ENCODE measurements at regions not wholly inside any gene's neighbourhood (a gene's known extent, or its start where the extent isn't known, plus 50 kb on each side); places are given as distances from the start of the nearest gene placed in this dataset.

DNA sequence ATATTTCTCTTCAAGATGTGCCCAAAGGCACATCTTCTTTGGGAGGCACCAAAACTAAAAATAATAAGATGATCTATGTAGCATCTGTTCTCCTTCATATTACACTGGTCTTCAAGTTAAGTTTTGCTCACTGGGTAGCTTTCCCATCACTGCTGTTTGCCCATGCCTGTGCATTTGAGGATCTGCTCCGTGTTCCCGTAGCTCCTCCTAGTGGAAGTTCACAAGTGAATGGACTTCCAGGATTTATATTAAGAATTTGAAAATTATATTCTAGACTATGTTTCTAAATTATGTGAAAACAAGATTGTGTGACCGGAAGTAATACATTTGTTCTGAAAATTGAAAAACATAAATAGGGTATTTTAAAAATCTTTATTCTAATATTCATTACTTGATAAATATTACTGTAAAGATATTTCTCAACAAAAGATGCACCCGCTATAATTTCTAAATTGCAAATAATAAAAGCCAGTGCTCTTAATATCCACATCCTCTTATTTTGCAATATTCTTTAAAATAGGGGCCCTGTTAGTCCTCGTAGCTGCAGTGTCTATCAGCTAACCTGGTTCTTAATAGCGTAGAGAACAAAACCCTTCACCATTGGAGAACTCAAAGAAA is 147.7 kb downstream of the RBM46 start:
- H2AFZ ChIP-seq (ENCODE audit: low read depth, low read length): no peak overlapping the region
- TF ChIP-seq MYC (IDR thresholded peaks at IDR 0.05; ENCODE audit: low read depth, low read length) (no peak), POLR2AphosphoS5 (IDR thresholded peaks at IDR 0.05; ENCODE audit: insufficient read depth, low read depth, low read length) (no peak), POLR2A (IDR thresholded peaks at IDR 0.05; ENCODE audit: low read depth, low read length) (no peak), EZH2 (IDR thresholded peaks at IDR 0.05; ENCODE audit: borderline replicate concordance, low read depth, low read length, severe bottlenecking) (no peak), JUN (IDR thresholded peaks at IDR 0.05; ENCODE audit: borderline replicate concordance, insufficient read depth, insufficient read length, low read depth) (no peak), GATA2 (IDR thresholded peaks at IDR 0.05; ENCODE audit: insufficient read depth, insufficient read length, low read depth, low read length) (no peak)
- TF ChIP-seq, protein P1, sequence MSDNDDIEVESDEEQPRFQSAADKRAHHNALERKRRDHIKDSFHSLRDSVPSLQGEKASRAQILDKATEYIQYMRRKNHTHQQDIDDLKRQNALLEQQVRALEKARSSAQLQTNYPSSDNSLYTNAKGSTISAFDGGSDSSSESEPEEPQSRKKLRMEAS (IDR thresholded peaks at IDR 0.05; ENCODE audit: insufficient read depth, insufficient read length): no peak
- TF ChIP-seq, protein P2, sequence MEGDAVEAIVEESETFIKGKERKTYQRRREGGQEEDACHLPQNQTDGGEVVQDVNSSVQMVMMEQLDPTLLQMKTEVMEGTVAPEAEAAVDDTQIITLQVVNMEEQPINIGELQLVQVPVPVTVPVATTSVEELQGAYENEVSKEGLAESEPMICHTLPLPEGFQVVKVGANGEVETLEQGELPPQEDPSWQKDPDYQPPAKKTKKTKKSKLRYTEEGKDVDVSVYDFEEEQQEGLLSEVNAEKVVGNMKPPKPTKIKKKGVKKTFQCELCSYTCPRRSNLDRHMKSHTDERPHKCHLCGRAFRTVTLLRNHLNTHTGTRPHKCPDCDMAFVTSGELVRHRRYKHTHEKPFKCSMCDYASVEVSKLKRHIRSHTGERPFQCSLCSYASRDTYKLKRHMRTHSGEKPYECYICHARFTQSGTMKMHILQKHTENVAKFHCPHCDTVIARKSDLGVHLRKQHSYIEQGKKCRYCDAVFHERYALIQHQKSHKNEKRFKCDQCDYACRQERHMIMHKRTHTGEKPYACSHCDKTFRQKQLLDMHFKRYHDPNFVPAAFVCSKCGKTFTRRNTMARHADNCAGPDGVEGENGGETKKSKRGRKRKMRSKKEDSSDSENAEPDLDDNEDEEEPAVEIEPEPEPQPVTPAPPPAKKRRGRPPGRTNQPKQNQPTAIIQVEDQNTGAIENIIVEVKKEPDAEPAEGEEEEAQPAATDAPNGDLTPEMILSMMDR (IDR thresholded peaks at IDR 0.05; ENCODE audit: extremely low read depth in 1 of 2, insufficient read depth in 1 of 2, low read depth in 1 of 2, low read length in 2 of 2): no peak
- intact Hi-C loops (cut with micrococcal nuclease): loop anchor here (1.0 kb wide), 1 partner anchor 121 kb away; no protein-coding TSS in a partner anchor
- dilution Hi-C loops (cut with MboI; ENCODE audit: extremely low pct_ligation_motif_present, low sequenced_read_pairs): no loop called here
- no peak overlapping the region for H3K9ac ChIP-seq (replicated peaks; ENCODE audit: extremely low read depth, insufficient read depth, low read length)
- no peak overlapping the region for H3K4me2 ChIP-seq (ENCODE audit: insufficient read depth, low read length)
- FAIRE-seq (no peak), DNase-seq (ENCODE audit: low read depth, low spot score) (peak; percentile 21)
- ChIA-PET CTCF (interaction anchor here (0.8 to 3.8 kb wide), 5 partner anchors 120 to 443 kb away, joined by 3 to 53 read pairs (median 4); no protein-coding TSS in a partner anchor), POLR2A (no interaction called here)
- no peaks in the 10 kb centered on the region for H3K4me1 ChIP-seq (ENCODE audit: control insufficient read depth, extremely low read depth, insufficient read depth, low read length)
- no peaks in the 10 kb centered on the region for H3K79me2 ChIP-seq (ENCODE audit: control insufficient read depth, insufficient read depth, low read length)
- H3K27me3 ChIP-seq (ENCODE audit: control insufficient read depth in 2 of 2, insufficient read depth in 2 of 2, low read length in 2 of 2): no peaks in the 10 kb centered on the region
- no peaks in the 10 kb centered on the region for H3K36me3 ChIP-seq (ENCODE audit: control insufficient read depth in 2 of 2, extremely low read depth in 1 of 2, insufficient read depth in 2 of 2, low read length in 2 of 2)
- no peaks in the 10 kb centered on the region for H4K20me1 ChIP-seq (replicated peaks; ENCODE audit: control insufficient read depth, extremely low read depth, insufficient read depth, low read length)
- H3K9me1 ChIP-seq (replicated peaks; ENCODE audit: control insufficient read depth, extremely low read depth, insufficient read depth, low read length): no peaks in the 10 kb centered on the region
- H3K27ac ChIP-seq (ENCODE audit: insufficient read depth, low read depth, low read length): no peak overlapping the region
- H3K9me3 ChIP-seq (replicated peaks; ENCODE audit: control insufficient read depth, insufficient read depth, low read length): no peaks in the 10 kb centered on the region
- no peak overlapping the region for H3K4me3 ChIP-seq (replicated peaks in 1 of 3; ENCODE audit: insufficient read depth in 1 of 3, low read depth in 1 of 3, low read length in 3 of 3)
- no TSS peak for BruUV-seq (replicated peaks)
